ENCODE measurements at regions not wholly inside any gene's neighbourhood (a gene's known extent, or its start where the extent isn't known, plus 50 kb on each side); places are given as distances from the start of the nearest gene placed in this dataset.

- no peak overlapping the region for H3K14ac ChIP-seq (ENCODE audit: low read length in 2 of 2)
- H3K27ac ChIP-seq (ENCODE audit: low read length, poor library complexity, severe bottlenecking): no peak overlapping the region
- H3K9ac ChIP-seq (ENCODE audit: low read length): no peak overlapping the region
- H4K8ac ChIP-seq (ENCODE audit: low read length): no peak overlapping the region
- H3K79me1 ChIP-seq (replicated peaks; ENCODE audit: low read length, poor library complexity, severe bottlenecking): no peaks in the 10 kb centered on the region
- H2BK5ac ChIP-seq (ENCODE audit: low read depth, low read length, poor library complexity, severe bottlenecking): no peak overlapping the region
- no peaks in the 10 kb centered on the region for H3K27me3 ChIP-seq (ENCODE audit: control insufficient read depth in 1 of 2, insufficient read depth in 1 of 2, low read length in 2 of 2)
- H3K4me3 ChIP-seq (ENCODE audit: insufficient read depth in 1 of 2, low read depth in 1 of 2, low read length in 2 of 2): no peak overlapping the region
- H3K4ac ChIP-seq (ENCODE audit: low read depth in 1 of 2, low read length in 2 of 2): no peak overlapping the region
- no peak overlapping the region for H2AK5ac ChIP-seq (ENCODE audit: low read length, severe bottlenecking)
- H2BK120ac ChIP-seq (ENCODE audit: low read depth, low read length): no peak overlapping the region
- no peak overlapping the region for H4K91ac ChIP-seq (ENCODE audit: low read length)
- DNase-seq: no peak
- H2BK12ac ChIP-seq (ENCODE audit: low read length in 2 of 2): no peak overlapping the region
- no peak overlapping the region for H3K4me2 ChIP-seq (ENCODE audit: low read length, poor library complexity, severe bottlenecking)
- peaks cover 2% of the 10 kb centered on the region for H3K4me1 ChIP-seq (ENCODE audit: control insufficient read depth, insufficient read depth, low read depth, low read length)
- H2BK15ac ChIP-seq (ENCODE audit: low read depth, poor library complexity, severe bottlenecking): no peak overlapping the region
- 89% methylated on average over 1 of the region's 2 CpGs for WGBS
- no peaks in the 10 kb centered on the region for H3K36me3 ChIP-seq (ENCODE audit: control insufficient read depth in 1 of 2, insufficient read depth in 2 of 2, low read depth in 1 of 2, low read length in 2 of 2)
- H3K9me3 ChIP-seq (ENCODE audit: control insufficient read depth, low read length): peaks cover 3% of the 10 kb centered on the region
- H3K18ac ChIP-seq (ENCODE audit: low read depth in 1 of 2, low read length in 2 of 2): no peak overlapping the region
- H2AFZ ChIP-seq (ENCODE audit: low read depth, low read length): no peak overlapping the region
- H3K23ac ChIP-seq (ENCODE audit: low read length in 2 of 2): no peak overlapping the region
Observed at GRCh38 chr2:185374878-185375277, 363.7 kb upstream of the FSIP2 start.

GRCh38 chr2:185375731-185376130 is 362.9 kb upstream of the FSIP2 start:
- no peak overlapping the region for H3K27ac ChIP-seq (ENCODE audit: low read length, poor library complexity, severe bottlenecking)
- H4K91ac ChIP-seq (ENCODE audit: low read length): no peak overlapping the region
- H4K8ac ChIP-seq (ENCODE audit: low read length): no peak overlapping the region
- no peak overlapping the region for H2BK5ac ChIP-seq (ENCODE audit: low read depth, low read length, poor library complexity, severe bottlenecking)
- H3K14ac ChIP-seq (ENCODE audit: low read length in 2 of 2): no peak overlapping the region
- no peak overlapping the region for H2AFZ ChIP-seq (ENCODE audit: low read depth, low read length)
- H3K4me2 ChIP-seq (ENCODE audit: low read length, poor library complexity, severe bottlenecking): no peak overlapping the region
- peaks cover 2% of the 10 kb centered on the region for H3K4me1 ChIP-seq (ENCODE audit: control insufficient read depth, insufficient read depth, low read depth, low read length)
- no peaks in the 10 kb centered on the region for H3K9me3 ChIP-seq (ENCODE audit: control insufficient read depth, low read length)
- 100% methylated on average over 2 of the region's 3 CpGs for WGBS
- no peak overlapping the region for H3K9ac ChIP-seq (ENCODE audit: low read length)
- no peak overlapping the region for H3K4ac ChIP-seq (ENCODE audit: low read depth in 1 of 2, low read length in 2 of 2)
- H2BK120ac ChIP-seq (ENCODE audit: low read depth, low read length): no peak overlapping the region
- no peak overlapping the region for H3K23ac ChIP-seq (ENCODE audit: low read length in 2 of 2)
- H3K18ac ChIP-seq (ENCODE audit: low read depth in 1 of 2, low read length in 2 of 2): no peak overlapping the region
- no peak overlapping the region for H3K4me3 ChIP-seq (ENCODE audit: insufficient read depth in 1 of 2, low read depth in 1 of 2, low read length in 2 of 2)
- H2BK15ac ChIP-seq (ENCODE audit: low read depth, poor library complexity, severe bottlenecking): no peak overlapping the region
- H3K27me3 ChIP-seq (ENCODE audit: control insufficient read depth in 1 of 2, insufficient read depth in 1 of 2, low read length in 2 of 2): no peaks in the 10 kb centered on the region
- no peaks in the 10 kb centered on the region for H3K79me1 ChIP-seq (replicated peaks; ENCODE audit: low read length, poor library complexity, severe bottlenecking)
- no peak overlapping the region for H2AK5ac ChIP-seq (ENCODE audit: low read length, severe bottlenecking)
- H3K36me3 ChIP-seq (ENCODE audit: control insufficient read depth in 1 of 2, insufficient read depth in 2 of 2, low read depth in 1 of 2, low read length in 2 of 2): no peaks in the 10 kb centered on the region
- DNase-seq: no peak
- H2BK12ac ChIP-seq (ENCODE audit: low read length in 2 of 2): no peak overlapping the region

GRCh38 chr2:185381631-185382030 is 357.0 kb upstream of the FSIP2 start:
- Histone ChIP-seq H3K36me3 (ENCODE audit: control insufficient read depth in 1 of 2, insufficient read depth in 2 of 2, low read depth in 1 of 2, low read length in 2 of 2) (no peaks in the 10 kb centered on the region), H3K9ac (ENCODE audit: low read length) (no peak overlapping the region)
- WGBS: 29% methylated on average over 1 of the region's 1 CpG

GRCh38 chr2:185384822-185385560 is 353.6 kb upstream of the FSIP2 start:
- Histone ChIP-seq H2BK120ac (ENCODE audit: low read depth, low read length) (no peak overlapping the region), H4K91ac (ENCODE audit: low read length) (no peak overlapping the region), H3K9ac (ENCODE audit: low read length) (no peak overlapping the region), H2BK15ac (ENCODE audit: low read depth, poor library complexity, severe bottlenecking) (no peak overlapping the region), H3K27me3 (ENCODE audit: control insufficient read depth in 1 of 2, insufficient read depth in 1 of 2, low read length in 2 of 2) (no peaks in the 10 kb centered on the region), H3K9me3 (ENCODE audit: control insufficient read depth, low read length) (no peaks in the 10 kb centered on the region), H3K18ac (ENCODE audit: low read depth in 1 of 2, low read length in 2 of 2) (no peak overlapping the region), H3K4ac (ENCODE audit: low read depth in 1 of 2, low read length in 2 of 2) (no peak overlapping the region), H3K4me3 (ENCODE audit: insufficient read depth in 1 of 2, low read depth in 1 of 2, low read length in 2 of 2) (no peak overlapping the region), H3K79me1 (replicated peaks; ENCODE audit: low read length, poor library complexity, severe bottlenecking) (no peaks in the 10 kb centered on the region), H2AK5ac (ENCODE audit: low read length, severe bottlenecking) (no peak overlapping the region), H2BK5ac (ENCODE audit: low read depth, low read length, poor library complexity, severe bottlenecking) (no peak overlapping the region), H3K23ac (ENCODE audit: low read length in 2 of 2) (no peak overlapping the region), H3K27ac (ENCODE audit: low read length, poor library complexity, severe bottlenecking) (peak overlapping the region; percentile 48), H3K4me2 (ENCODE audit: low read length, poor library complexity, severe bottlenecking) (no peak overlapping the region), H3K4me1 (ENCODE audit: control insufficient read depth, insufficient read depth, low read depth, low read length) (no peaks in the 10 kb centered on the region), H2BK12ac (ENCODE audit: low read length in 2 of 2) (no peak overlapping the region), H3K14ac (ENCODE audit: low read length in 2 of 2) (no peak overlapping the region), H3K36me3 (ENCODE audit: control insufficient read depth in 1 of 2, insufficient read depth in 2 of 2, low read depth in 1 of 2, low read length in 2 of 2) (no peaks in the 10 kb centered on the region), H2AFZ (ENCODE audit: low read depth, low read length) (no peak overlapping the region), H4K8ac (ENCODE audit: low read length) (no peak overlapping the region)
- WGBS: 19% methylated on average over 2 of the region's 2 CpGs
- DNase-seq: peak; percentile 54

More at GRCh38 chr2:185381631-185382030, 357.0 kb upstream of the FSIP2 start:
- no peak overlapping the region for H2BK120ac ChIP-seq (ENCODE audit: low read depth, low read length)
- H2AFZ ChIP-seq (ENCODE audit: low read depth, low read length): no peak overlapping the region
- no peak overlapping the region for H3K23ac ChIP-seq (ENCODE audit: low read length in 2 of 2)
- no peak overlapping the region for H2AK5ac ChIP-seq (ENCODE audit: low read length, severe bottlenecking)
- no peak overlapping the region for H3K14ac ChIP-seq (ENCODE audit: low read length in 2 of 2)
- no peak overlapping the region for H4K91ac ChIP-seq (ENCODE audit: low read length)
- peaks cover 2% of the 10 kb centered on the region for H3K4me1 ChIP-seq (ENCODE audit: control insufficient read depth, insufficient read depth, low read depth, low read length)
- no peak overlapping the region for H2BK12ac ChIP-seq (ENCODE audit: low read length in 2 of 2)
- H3K27ac ChIP-seq (ENCODE audit: low read length, poor library complexity, severe bottlenecking): no peak overlapping the region
- no peak overlapping the region for H2BK5ac ChIP-seq (ENCODE audit: low read depth, low read length, poor library complexity, severe bottlenecking)
- no peak overlapping the region for H3K18ac ChIP-seq (ENCODE audit: low read depth in 1 of 2, low read length in 2 of 2)
- no peaks in the 10 kb centered on the region for H3K79me1 ChIP-seq (replicated peaks; ENCODE audit: low read length, poor library complexity, severe bottlenecking)
- no peaks in the 10 kb centered on the region for H3K27me3 ChIP-seq (ENCODE audit: control insufficient read depth in 1 of 2, insufficient read depth in 1 of 2, low read length in 2 of 2)
- no peak overlapping the region for H2BK15ac ChIP-seq (ENCODE audit: low read depth, poor library complexity, severe bottlenecking)
- H3K4ac ChIP-seq (ENCODE audit: low read depth in 1 of 2, low read length in 2 of 2): no peak overlapping the region
- no peak overlapping the region for H3K4me3 ChIP-seq (ENCODE audit: insufficient read depth in 1 of 2, low read depth in 1 of 2, low read length in 2 of 2)
- no peak overlapping the region for H3K4me2 ChIP-seq (ENCODE audit: low read length, poor library complexity, severe bottlenecking)
- H4K8ac ChIP-seq (ENCODE audit: low read length): no peak overlapping the region
- H3K9me3 ChIP-seq (ENCODE audit: control insufficient read depth, low read length): no peaks in the 10 kb centered on the region
- peak; percentile 7 for DNase-seq
